ENCODE measurements at regions not wholly inside any gene's neighbourhood (a gene's known extent, or its start where the extent isn't known, plus 50 kb on each side); places are given as distances from the start of the nearest gene placed in this dataset.

DNA sequence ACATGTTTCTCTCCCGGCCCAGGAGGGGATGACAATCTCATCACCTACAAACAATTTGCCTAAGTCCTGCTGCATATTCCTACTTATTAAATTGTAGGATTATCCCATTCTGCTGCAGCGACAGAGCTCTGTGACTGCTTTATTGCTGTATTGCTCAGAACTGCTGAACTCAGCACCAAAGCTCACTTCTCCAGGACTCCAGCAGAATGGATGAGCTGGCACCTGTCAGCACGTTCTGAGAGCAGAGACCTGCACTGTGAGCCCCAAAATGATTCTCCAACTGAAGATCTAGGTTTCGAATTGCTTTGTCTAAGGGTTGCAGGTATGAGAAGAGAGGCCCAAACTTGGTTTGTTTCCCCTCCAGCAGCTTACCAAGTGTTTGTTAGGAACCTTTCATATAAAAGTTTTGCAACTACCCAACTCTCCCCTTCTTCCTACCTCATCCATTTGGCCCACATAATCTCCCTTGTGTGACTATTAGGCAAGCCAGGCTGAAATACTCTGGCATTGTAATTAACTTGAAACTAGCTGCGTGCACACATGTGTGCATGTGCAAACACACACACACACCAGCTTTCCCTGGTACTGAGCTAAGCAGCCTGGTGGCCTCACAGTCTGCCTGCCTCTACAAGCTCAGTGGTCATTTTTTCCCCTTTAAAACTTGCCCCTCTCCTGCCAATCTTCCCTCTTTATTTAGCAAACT lies 161.4 kb upstream of the CAMK1G start:
- no peak for DNase-seq

DNA sequence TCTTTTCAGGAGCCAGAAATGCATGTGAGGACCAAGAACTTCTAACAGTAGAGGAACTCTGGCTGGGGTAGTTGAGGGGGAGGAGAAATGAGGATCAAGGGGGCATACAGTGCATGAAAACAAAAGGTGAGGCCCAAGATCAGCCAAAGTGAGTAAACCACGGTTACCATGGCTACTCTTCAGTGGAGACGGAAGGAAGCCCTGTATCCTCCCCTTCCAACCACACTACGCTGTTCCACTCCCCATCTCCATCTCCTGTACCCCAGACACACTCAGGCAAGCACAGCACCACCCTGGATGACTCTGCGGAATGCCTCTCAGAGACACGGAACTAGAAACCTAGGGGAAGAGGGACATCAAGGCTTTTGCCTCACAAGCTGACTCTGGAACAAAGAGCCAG lies 157.6 kb upstream of the CAMK1G start:
- no peak for DNase-seq

DNA sequence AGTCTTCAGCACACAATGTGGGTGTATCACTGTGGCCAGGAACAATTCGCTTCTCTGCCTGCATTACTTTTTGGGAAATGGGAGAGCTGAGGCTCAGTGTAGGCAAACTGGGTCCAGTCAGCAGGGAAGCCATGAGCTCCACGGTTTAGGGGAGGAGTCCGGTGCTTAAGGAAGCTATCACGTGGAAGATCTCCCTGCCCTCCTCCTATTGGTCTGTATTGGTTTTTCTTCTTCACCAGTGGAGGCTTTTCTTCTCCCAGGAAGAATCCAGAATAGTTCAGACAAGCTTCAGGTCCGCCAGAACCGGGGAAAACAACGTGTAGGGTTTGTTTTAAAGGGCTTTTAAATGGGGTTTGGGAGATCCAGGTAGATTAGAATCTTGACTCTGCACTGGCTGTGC lies 156.2 kb upstream of the CAMK1G start:
- DNase-seq, result no peak

DNA sequence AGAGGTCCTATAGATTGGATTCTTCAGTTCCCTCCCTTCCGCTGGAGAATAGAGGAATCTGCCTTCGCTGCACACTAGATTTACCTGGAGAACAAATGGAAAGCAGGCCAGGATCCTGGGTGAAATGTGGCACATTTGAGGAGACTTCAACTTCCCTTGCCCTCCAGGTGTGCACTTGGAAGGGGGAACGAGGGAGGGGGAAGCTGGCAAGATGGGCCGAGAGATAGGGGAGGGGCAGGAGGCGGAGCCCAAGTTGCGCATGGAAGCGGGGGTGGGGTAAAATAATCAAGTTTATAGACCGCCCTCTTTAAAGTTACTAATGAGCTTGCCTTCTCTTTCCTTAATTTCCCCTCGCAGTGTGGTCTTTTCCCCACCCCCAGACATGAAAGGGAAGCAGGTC lies 155.7 kb upstream of the CAMK1G start:
- DNase-seq, result no peak

DNA sequence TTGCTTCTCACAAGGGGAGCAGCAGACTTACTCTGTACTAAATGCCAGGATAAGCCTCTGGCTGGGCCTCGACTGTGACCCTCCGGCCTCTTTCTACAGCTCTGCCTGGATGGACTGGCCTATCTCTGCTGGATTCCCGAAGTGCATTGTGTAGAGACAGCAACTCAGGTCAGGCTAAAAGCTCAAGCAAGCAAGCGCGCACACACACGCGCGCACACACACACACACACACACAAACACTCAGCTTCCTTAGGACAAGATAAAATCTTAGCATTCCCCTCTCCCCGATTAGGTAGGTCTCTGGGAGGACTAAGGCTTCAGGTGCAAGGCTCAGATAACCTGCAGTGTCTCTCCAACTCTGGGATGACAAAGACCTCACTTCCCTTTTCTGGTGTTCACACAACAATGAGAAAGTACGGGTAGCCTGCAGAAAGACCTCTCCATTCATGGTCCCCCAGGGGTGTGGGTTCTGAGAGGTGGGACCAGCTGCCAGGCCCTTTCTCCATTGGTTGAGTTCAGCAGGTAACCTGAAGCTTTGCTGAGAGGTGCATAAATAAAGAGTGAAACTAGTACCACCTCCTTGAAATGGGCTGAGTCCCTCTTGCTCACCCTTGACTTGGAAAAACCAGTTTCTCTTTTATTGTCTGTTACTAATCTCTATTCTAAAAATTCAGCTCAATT lies 155.1 kb upstream of the CAMK1G start:
- no peak for DNase-seq

DNA sequence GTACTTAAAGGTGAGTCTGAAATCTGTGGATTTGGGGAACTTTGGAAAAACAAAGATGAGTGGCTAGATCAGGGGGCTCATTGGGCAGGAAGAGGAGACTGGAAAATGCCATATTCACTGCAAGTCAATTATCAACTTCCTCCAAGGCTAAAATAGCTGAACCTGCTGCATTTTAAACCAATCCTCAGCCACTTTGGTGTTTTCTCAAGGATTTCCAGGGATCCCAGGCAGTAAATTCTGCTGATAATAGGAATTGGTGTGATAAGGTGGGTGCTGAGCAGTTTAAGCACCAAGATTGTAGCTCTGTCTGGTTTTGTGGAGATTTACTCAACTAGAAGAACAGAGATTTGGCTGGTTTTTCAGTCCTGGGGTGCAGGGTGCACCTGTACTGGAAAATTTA lies 153.9 kb upstream of the CAMK1G start:
- DNase-seq, result no peak

DNA sequence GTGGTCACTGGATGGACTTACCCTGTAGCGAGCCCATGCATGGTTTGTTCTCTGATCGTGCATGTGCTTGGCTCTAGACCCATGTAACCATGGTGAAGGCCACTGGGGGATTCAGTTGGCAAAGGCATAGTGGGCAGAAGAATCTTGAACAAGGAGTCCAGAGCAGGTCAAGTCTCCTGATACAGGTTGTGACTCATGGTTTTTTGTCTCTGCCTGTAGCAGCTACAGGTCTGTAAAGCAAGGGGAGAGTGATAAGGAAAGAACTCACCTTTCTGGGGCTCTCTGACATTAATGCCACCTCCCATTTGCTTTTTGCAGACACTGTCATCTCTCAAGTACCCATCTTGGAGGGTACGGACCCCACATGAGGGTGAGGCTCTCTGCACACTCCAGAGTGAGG lies 153.4 kb upstream of the CAMK1G start:
- no peak for DNase-seq

DNA sequence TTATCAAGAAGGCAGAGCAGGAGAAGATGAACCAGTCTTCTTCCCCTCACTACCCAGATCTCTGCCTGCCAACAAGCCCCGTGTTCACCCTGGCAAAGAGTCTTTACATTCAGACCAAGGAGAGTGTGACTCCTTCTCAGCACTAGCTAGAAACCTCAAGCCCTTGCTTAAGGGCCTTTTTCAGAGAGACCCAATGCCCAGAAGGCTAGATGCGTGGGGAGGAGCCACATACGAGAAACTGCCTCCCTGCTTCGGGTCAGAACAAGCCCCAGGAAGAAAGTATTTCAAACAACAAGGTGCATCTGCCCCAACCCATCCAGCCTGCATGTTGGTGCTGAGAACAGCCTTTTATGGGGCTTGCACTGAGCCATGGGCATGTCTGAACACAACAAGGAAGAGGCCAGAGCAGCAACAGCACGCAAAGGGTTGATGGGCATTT lies 152.7 kb upstream of the CAMK1G start:
- DNase-seq, result no peak

DNA sequence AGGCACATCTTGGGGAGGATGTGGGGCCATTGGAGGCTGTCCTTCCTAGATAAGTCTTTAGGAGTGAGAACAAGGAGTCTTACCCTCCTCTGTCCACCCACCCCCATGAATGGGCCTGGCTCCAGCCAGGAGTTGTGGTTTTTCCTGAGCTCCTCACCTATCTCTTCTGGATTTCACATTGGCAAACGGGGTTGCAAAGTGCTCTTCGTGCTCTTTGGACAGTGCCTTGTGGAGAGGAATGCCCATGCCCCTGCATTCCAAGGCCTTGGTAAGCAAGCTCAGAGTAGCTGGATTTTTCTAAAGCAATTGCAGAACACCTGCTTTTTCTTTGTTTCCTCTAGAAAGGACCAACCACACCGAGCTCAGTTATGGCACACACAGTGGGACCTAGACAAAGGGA lies 152.1 kb upstream of the CAMK1G start:
- DNase-seq, result no peak

DNA sequence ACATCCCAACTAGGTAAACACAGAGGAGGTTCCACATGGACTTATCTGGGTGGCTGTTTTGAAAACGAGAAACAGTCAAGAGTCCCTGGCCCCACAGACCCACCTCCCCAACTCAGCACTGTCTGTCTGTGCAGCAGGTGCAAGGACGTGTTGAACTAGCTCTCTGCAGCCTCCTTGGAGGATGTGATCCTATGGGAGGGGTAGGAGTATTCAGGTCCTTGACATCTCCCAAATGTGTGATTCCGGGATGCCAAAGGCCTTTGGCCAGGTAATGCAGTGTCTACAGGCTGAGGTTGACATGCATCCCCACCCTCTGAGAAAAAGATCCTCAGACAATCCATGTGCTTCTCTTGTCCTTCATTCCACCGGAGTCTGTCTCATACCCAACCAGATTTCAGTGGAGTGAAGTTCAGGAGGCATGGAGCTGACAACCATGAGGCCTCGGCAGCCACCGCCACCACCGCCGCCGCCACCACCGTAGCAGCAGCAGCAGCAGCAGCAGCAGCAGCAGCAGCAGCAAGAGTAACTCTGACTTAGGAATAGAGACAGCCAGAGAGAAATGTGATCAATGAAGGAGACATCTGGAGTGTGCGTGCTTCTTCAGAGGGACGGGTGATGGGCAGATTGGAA lies 151.6 kb upstream of the CAMK1G start:
- DNase-seq, result no peak

DNA sequence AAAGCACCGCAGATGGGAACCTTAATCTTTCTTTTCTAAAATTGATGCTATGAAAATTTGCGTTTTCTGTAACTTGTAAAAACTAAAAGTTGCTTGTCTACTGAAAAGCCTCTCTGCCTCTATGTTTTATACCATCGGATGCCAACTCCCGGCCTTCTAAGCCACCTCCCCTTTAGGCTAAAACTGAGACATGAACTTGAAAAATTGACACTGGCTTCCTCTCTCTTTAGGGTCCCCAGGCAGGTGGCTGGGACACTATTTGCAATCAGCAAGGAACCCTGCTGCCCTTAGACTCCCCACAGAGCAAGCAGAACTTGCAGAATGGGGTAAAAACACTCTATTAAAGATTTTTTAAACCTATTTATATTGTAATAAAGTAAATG lies 151.1 kb upstream of the CAMK1G start:
- no peak for DNase-seq

DNA sequence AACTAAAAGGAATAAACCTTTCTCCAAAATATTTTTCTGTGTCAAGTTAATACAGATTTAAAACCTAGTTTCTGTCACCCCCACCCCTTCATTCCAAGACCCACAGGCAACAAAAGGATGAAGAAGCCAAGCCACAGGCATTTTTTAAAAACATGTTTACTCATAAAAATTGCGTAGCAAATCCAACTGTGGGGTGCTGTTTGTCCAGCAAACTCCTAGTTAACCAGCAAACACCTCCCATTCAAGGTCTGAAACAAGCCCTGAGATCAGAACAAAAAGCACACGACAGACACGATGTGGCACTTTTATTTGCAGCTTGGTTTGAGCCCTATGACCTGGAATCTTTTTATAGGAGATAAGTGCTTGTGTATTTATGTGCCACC lies 149.9 kb upstream of the CAMK1G start:
- no peak for DNase-seq

DNA sequence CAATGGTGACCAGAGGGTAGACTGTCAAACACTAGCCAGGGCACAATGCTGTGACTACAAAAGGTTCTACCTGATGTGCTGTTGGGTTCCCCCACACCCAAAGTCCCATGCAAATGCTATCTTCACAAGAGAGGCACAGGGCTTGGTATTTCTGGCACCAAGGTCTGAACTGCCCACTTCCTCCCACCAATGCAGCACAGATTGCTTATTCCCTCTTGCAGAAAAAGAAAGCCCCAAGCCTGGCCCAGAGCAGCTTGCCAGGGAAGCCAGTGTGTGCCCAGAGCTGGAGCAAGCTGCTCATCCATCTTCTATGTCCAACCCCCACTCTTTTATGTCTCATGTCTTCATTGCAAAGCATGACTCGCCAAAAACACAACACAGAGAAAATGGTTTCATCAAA lies 149.4 kb upstream of the CAMK1G start:
- no peak for DNase-seq

DNA sequence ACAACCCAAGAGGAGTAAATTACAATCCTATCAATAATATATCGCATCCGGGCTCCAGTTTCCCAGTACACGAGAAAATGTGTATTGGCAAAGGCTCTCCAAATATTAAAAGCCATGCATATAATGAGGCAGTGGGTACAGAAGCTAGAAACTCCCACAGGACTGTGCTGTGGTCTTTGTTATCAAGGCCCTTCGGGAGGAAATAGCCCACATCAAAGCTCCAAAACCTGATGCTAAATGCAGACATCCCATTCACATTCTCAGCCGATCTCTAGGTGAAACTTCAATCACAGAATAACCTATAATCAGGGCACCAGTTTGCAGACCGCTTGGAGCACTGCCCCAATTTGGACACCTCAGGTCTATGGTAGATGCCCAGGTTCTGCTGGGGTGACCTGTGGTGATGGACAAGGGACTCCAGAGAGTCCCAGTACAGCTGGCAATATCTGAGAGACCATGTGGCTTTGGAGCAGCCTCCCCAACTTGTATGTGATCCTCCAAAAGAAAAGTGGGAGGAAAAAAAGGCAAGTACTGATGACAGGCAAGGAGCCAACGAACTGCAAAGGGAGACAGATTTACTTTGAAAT lies 148.8 kb upstream of the CAMK1G start:
- DNase-seq, result no peak

DNA sequence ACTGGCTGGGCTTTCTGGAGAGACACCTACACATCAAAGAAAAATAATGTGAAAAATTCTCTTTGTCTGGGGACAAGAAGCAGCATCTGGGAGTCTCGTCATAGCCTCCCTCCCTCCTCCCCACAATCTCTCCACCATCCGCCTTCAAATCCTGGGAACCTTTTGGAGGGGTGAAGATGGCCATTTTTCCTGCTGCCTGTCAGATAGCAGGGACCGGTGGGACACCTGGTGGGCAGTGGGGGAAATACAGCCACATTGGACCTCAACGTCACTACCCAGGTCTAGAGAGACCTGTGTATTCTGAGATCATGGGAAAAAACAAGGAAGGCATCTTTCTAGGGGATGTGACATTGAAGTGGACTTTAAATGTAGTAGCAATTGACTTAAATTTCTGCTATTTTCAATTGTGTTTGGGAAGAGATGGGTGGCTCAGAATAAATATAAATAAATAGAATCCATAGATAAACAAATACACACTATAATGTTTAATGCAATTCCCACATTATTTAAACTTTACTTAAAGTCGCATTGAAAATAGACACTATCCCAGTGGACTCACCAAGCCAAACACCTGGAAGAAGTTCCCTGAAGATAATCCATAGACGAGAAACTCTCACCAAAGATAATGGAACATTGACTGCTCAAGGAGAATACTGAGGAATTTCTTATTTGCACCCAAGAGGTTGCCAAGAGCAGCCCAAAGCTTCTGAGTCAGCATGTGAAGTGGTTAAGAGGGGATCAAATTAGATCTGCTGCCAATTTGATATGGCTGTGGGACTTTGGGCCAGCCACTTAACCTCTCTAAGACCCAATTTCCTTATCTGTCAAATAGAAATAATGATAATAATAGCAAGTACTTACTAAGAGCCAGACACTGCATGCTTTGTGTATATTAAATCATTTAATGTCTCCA lies 147.6 kb upstream of the CAMK1G start:
- peak in 1 of 2 experiments; percentile 11 for DNase-seq

DNA sequence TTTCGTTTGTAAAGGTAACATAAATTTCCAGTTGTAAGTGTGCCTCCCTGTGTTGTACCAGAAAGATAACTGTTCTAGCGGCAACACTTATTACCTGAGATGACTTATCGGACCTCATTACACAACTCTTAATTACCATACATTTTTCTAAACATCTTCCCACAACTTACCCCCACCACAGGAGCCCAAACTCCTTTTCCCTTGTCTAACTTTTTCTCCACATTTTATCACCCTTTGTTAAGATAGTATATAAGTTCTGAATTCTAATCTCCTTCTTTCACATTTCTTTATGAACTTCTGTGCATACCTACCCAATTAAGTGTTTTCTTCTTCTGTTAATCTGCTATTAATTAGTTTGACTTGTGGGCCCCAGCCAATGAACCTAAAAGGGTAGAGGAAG lies 143.7 kb upstream of the CAMK1G start:
- no peak for DNase-seq

DNA sequence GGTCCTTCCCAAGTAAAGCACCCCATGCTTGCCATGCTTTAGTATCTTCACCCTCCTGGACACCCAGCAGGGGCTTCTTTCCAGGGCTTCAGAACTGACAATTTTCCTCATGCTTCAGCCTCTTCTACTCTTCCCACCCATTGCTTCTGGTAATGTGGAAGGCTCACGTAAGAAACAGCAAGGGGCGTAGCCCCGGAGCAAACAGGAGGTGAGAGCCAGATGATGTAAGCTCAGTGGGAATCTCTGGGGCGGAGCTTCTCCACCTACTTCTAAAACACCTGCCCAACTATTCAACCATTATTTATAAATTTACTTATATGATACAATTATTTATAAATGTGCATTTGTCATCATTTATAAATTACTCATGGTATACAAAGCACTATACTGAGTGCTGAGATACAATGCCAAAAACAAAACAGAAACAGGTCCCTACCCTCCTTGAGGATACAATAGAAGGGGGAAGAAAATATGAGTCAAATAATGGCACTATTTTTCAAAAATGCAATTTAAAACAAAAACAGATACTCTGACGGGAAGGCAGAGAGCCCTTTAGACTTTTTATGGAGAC lies 140.1 kb upstream of the CAMK1G start:
- DNase-seq, result no peak

DNA sequence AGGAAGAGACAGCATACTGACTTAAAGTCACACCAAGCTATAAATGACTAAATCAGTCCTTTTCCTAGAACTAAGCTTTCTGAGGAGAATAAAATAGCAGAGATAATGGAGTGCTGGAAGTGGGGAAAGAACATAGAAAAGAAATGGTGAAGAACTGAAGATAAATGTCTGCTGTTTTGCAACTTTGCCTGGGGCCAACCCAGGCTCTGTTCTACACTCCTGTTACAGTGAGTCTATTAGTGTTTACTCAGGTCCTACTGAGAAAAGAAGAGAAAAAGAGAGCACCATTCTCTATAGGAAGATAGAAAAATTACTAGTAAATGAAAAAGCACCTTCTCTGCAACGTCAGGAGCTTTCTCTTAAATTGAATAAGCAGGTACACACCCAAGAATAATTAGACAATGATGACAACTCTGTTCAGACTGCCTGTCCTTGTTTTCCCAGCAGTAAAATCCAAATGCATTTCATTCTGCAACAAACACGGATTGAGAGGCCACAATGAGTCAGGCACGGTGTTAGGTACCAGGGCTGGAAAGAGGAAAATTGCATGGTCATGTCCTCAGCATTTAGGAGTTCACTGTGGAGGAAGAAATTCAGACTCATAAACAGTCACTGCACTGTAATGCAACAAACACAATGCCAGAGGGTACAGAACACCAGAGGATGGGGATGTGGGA lies 139.4 kb upstream of the CAMK1G start:
- no peak for DNase-seq

DNA sequence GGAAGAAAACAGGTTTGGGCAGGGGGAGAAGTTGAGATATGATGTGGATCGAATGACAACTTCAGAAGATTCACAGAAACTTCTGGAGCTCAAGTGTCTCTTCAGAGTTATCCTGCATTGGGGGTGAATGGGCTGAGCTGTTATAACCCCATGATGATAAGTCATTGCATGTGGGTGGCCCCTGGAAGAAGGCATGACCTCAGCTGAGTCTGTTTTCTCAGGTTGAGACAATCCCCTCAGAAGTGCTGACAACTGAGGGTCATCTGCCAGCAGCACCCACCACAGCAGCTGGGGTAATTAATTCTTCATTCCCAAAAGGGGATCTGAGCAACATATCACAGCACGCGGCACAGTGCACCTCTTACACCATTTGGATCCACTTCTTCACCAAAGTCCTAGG lies 138.6 kb upstream of the CAMK1G start:
- DNase-seq, result no peak

DNA sequence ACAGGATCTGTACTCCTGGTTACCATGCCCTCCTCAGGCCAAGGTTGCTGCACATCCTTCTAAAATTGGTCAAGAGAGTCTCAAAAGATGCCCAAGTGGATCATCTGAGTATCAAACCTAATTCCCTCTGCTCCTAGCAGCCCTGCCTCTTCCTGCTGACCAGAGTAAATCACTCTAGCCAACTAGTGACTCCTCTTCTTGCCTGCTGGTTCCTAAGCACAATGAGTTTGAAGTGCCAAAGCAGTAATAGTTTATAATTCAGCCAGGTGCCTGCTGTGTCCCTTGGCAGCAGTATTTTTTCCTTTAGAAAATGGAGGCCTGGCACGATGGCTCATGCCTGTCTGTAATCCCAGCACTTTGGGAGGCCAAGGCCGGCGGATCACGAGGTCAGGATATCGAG lies 137.9 kb upstream of the CAMK1G start:
- no peak for DNase-seq

DNA sequence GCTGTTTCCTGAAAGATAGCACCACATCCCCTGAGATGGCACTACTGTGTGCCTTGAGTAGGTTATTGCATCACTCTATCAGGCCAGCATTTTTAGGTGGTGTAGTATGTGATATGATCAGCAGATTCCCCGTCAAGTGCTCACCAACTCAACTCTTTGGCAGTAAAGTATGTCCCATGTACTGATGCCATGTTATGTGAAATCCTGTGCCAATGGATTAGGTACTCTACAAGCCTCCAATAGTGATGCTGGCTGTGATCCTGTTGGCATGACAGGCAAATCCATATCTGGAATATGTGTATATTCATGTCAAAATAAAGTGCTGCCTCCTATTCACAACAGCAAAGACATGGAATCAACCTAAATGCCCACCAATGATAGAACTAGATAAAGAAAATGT lies 137.2 kb upstream of the CAMK1G start:
- no peak for DNase-seq

All from AML-193 (cell line).